Endothelial cell of umbilical vein (primary cell): ENCODE measurements at regions not wholly inside any gene's neighbourhood (a gene's known extent, or its start where the extent isn't known, plus 50 kb on each side); places are given as distances from the start of the nearest gene placed in this dataset.

Source experiments
- EZH2 ChIP-seq: IDR thresholded peaks from 2 replicates; pipeline ENCODE4 v1.6.1; 2012; ENCODE audit warnings: borderline replicate concordance, low read depth, mild to moderate bottlenecking, moderate library complexity, low read length, inconsistent platforms; ENCODE audit not compliant: severe bottlenecking
- POLR2A ChIP-seq: IDR thresholded peaks from 2 replicates; pipeline ENCODE4 v1.6.1; 2012; ENCODE audit warnings: low read depth, mild to moderate bottlenecking, control low read depth, low read length
- POLR2AphosphoS5 ChIP-seq: IDR thresholded peaks from 2 replicates; pipeline ENCODE4 v1.6.1; 2012; ENCODE audit warnings: low read depth, mild to moderate bottlenecking, control low read depth, low read length, moderate library complexity; ENCODE audit not compliant: insufficient read depth
- TF ChIP-seq, protein P1 (sequence below), 2 donors: IDR thresholded peaks; 1 replicate in 1 of 2; 2 replicates in 1 of 2; pipeline ENCODE4 v1.5.1; 2011; ENCODE audit warnings: low read length in 2 of 2, mild to moderate bottlenecking in 2 of 2, moderate library complexity in 2 of 2, control low read depth in 1 of 2, inconsistent platforms in 1 of 2, low read depth in 1 of 2; ENCODE audit not compliant: insufficient read depth in 1 of 2; ENCODE audit errors: extremely low read depth in 1 of 2

DNA sequence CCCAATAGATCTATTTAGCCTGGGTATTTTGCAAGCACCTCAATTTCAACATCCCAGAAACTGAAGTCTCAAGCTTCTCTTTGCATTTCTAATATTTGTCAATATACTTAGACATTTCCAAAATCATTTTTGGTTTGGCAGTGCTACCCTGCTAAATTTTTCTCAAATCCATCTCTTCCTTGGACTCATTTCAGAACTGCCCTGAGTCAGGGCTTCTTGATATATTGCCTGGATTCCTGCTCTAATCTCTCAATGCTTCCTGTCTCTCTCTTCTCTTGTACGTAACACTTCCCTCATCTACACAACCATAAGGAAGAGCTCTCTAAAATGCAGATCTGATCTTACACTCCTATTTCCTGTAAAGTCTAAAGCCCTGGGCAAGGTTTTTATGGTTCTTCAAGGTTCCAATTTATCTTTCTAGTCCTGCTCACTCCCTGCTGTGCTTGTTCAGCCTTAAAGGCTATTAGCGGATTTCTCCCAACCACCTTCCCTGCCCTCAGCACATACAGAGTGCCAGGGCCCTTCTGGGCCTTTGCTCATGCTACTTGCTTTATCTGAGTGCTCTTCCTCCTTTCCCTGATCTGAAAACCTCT lies 53.0 kb upstream of the MME start:
- TF ChIP-seq POLR2AphosphoS5, result no peak
- TF ChIP-seq, protein P1, sequence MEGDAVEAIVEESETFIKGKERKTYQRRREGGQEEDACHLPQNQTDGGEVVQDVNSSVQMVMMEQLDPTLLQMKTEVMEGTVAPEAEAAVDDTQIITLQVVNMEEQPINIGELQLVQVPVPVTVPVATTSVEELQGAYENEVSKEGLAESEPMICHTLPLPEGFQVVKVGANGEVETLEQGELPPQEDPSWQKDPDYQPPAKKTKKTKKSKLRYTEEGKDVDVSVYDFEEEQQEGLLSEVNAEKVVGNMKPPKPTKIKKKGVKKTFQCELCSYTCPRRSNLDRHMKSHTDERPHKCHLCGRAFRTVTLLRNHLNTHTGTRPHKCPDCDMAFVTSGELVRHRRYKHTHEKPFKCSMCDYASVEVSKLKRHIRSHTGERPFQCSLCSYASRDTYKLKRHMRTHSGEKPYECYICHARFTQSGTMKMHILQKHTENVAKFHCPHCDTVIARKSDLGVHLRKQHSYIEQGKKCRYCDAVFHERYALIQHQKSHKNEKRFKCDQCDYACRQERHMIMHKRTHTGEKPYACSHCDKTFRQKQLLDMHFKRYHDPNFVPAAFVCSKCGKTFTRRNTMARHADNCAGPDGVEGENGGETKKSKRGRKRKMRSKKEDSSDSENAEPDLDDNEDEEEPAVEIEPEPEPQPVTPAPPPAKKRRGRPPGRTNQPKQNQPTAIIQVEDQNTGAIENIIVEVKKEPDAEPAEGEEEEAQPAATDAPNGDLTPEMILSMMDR (IDR thresholded peaks at IDR 0.05; ENCODE audit: extremely low read depth in 1 of 2, insufficient read depth in 1 of 2, low read depth in 1 of 2, low read length in 2 of 2), result no peak
- TF ChIP-seq POLR2A, result no peak
- TF ChIP-seq EZH2, result no peak
